ENCODE measurements at regions not wholly inside any gene's neighbourhood (a gene's known extent, or its start where the extent isn't known, plus 50 kb on each side); places are given as distances from the start of the nearest gene placed in this dataset.
A peak's percentile ranks its signal among the peaks of the same experiment; 100 is the strongest.

GRCh38 chr2:10235099-10235908, 67.4 kb upstream of the HPCAL1 start:
- H3K27ac Mint-ChIP-seq: no peak overlapping the region
- CTCF ChIA-PET: interaction anchor here (1.7 kb wide), 1 partner anchor 174 kb away, joined by 7 read pairs; no protein-coding TSS in a partner anchor
- Histone ChIP-seq H3K27ac (ENCODE audit: low read depth, low read length) (no peak overlapping the region), H3K36me3 (ENCODE audit: control insufficient read depth in 2 of 3, insufficient read depth in 3 of 3, low read length in 3 of 3) (no peaks in the 10 kb centered on the region), H3K4me3 (ENCODE audit: low read length) (no peak overlapping the region), H3K9me3 (ENCODE audit: control insufficient read depth in 2 of 3, low read length in 3 of 3) (no peaks in the 10 kb centered on the region), H3K4me1 (ENCODE audit: control insufficient read depth in 2 of 2, insufficient read depth in 2 of 2, low read length in 2 of 2) (no peaks in the 10 kb centered on the region), H3K27me3 (ENCODE audit: control insufficient read depth in 2 of 2, insufficient read depth in 2 of 2, low read length in 2 of 2) (no peaks in the 10 kb centered on the region)
- intact Hi-C loops (cut with micrococcal nuclease): no loop called here
- DNase-seq: no peak
- peaks cover 0 to 8% (median 0%) of the 10 kb centered on the region in 11 donors for H3K9me3 Mint-ChIP-seq
- peaks cover 0 to 4% (median 0%) of the 10 kb centered on the region in 5 donors for H3K27me3 Mint-ChIP-seq
- peaks cover 0 to 13% (median 4%) of the 10 kb centered on the region in 7 donors for H3K4me1 Mint-ChIP-seq
- no peak overlapping the region for H3K4me3 Mint-ChIP-seq
- peak; percentile 33 for ATAC-seq
- POLR2A ChIA-PET: no interaction called here
- H3K36me3 Mint-ChIP-seq: no peaks in the 10 kb centered on the region

- CTCF ChIA-PET: interaction anchor here (1.7 kb wide), 1 partner anchor 173 kb away, joined by 7 read pairs; no protein-coding TSS in a partner anchor
- POLR2A ChIA-PET: no interaction called here
- no peaks in the 10 kb centered on the region for H3K36me3 Mint-ChIP-seq
- H3K9me3 ChIP-seq (ENCODE audit: control insufficient read depth in 2 of 3, low read length in 3 of 3): no peaks in the 10 kb centered on the region
- no peak overlapping the region for H3K27ac ChIP-seq (ENCODE audit: low read depth, low read length)
- H3K4me1 Mint-ChIP-seq: peaks cover 0 to 13% (median 4%) of the 10 kb centered on the region in 7 donors
- H3K27me3 Mint-ChIP-seq: peaks cover 0 to 4% (median 0%) of the 10 kb centered on the region in 5 donors
- H3K4me3 Mint-ChIP-seq: no peak overlapping the region
- H3K4me1 ChIP-seq (ENCODE audit: control insufficient read depth in 2 of 2, insufficient read depth in 2 of 2, low read length in 2 of 2): no peaks in the 10 kb centered on the region
- H3K4me3 ChIP-seq (ENCODE audit: low read length): no peak overlapping the region
- DNase-seq (no peak), ATAC-seq (no peak)
- intact Hi-C loops (cut with micrococcal nuclease): no loop called here
- peaks cover 0 to 8% (median 0%) of the 10 kb centered on the region in 11 donors for H3K9me3 Mint-ChIP-seq
- H3K27me3 ChIP-seq (ENCODE audit: control insufficient read depth in 2 of 2, insufficient read depth in 2 of 2, low read length in 2 of 2): no peaks in the 10 kb centered on the region
- H3K27ac Mint-ChIP-seq: no peak overlapping the region
- H3K36me3 ChIP-seq (ENCODE audit: control insufficient read depth in 2 of 3, insufficient read depth in 3 of 3, low read length in 3 of 3): no peaks in the 10 kb centered on the region
These were observed 66.7 kb upstream of the HPCAL1 start for GRCh38 chr2:10235909-10236550.

GRCh38 chr2:10236571-10237391, 65.9 kb upstream of the HPCAL1 start:
- peaks cover 0 to 4% (median 0%) of the 10 kb centered on the region in 5 donors for H3K27me3 Mint-ChIP-seq
- H3K36me3 ChIP-seq (ENCODE audit: control insufficient read depth in 2 of 3, insufficient read depth in 3 of 3, low read length in 3 of 3): no peaks in the 10 kb centered on the region
- H3K4me3 Mint-ChIP-seq: no peak overlapping the region
- CTCF ChIA-PET: interaction anchor here (0.6 kb wide), 1 partner anchor 153 kb away, joined by 4 read pairs; no protein-coding TSS in a partner anchor
- no peak for DNase-seq
- no peak overlapping the region for H3K27ac ChIP-seq (ENCODE audit: low read depth, low read length)
- peaks cover 0 to 13% (median 4%) of the 10 kb centered on the region in 7 donors for H3K4me1 Mint-ChIP-seq
- no peaks in the 10 kb centered on the region for H3K27me3 ChIP-seq (ENCODE audit: control insufficient read depth in 2 of 2, insufficient read depth in 2 of 2, low read length in 2 of 2)
- intact Hi-C loops (cut with micrococcal nuclease): no loop called here
- H3K36me3 Mint-ChIP-seq: no peaks in the 10 kb centered on the region
- POLR2A ChIA-PET: no interaction called here
- H3K4me3 ChIP-seq (ENCODE audit: low read length): no peak overlapping the region
- no peaks in the 10 kb centered on the region for H3K4me1 ChIP-seq (ENCODE audit: control insufficient read depth in 2 of 2, insufficient read depth in 2 of 2, low read length in 2 of 2)
- H3K27ac Mint-ChIP-seq: no peak overlapping the region
- H3K9me3 Mint-ChIP-seq: peaks cover 0 to 8% (median 0%) of the 10 kb centered on the region in 11 donors
- H3K9me3 ChIP-seq (ENCODE audit: control insufficient read depth in 2 of 3, low read length in 3 of 3): no peaks in the 10 kb centered on the region
- no peak for ATAC-seq

GRCh38 chr2:10237392-10238321, 65.0 kb upstream of the HPCAL1 start:
- Histone ChIP-seq H3K27ac (ENCODE audit: low read depth, low read length) (no peak overlapping the region), H3K9me3 (ENCODE audit: control insufficient read depth in 2 of 3, low read length in 3 of 3) (no peaks in the 10 kb centered on the region), H3K4me1 (ENCODE audit: control insufficient read depth in 2 of 2, insufficient read depth in 2 of 2, low read length in 2 of 2) (no peaks in the 10 kb centered on the region), H3K36me3 (ENCODE audit: control insufficient read depth in 2 of 3, insufficient read depth in 3 of 3, low read length in 3 of 3) (no peaks in the 10 kb centered on the region), H3K4me3 (ENCODE audit: low read length) (no peak overlapping the region), H3K27me3 (ENCODE audit: control insufficient read depth in 2 of 2, insufficient read depth in 2 of 2, low read length in 2 of 2) (no peaks in the 10 kb centered on the region)
- peaks cover 0 to 8% (median 0%) of the 10 kb centered on the region in 11 donors for H3K9me3 Mint-ChIP-seq
- H3K36me3 Mint-ChIP-seq: no peaks in the 10 kb centered on the region
- ChIA-PET CTCF (interaction anchor here (0.6 kb wide), 1 partner anchor 152 kb away, joined by 4 read pairs; no protein-coding TSS in a partner anchor), POLR2A (no interaction called here)
- DNase-seq (no peak), ATAC-seq (no peak)
- intact Hi-C loops (cut with micrococcal nuclease): no loop called here
- no peak overlapping the region for H3K27ac Mint-ChIP-seq
- H3K4me3 Mint-ChIP-seq: no peak overlapping the region
- H3K4me1 Mint-ChIP-seq: peaks cover 0 to 13% (median 4%) of the 10 kb centered on the region in 7 donors
- H3K27me3 Mint-ChIP-seq: peaks cover 0 to 4% (median 0%) of the 10 kb centered on the region in 5 donors

- H3K4me1 ChIP-seq (ENCODE audit: control insufficient read depth in 2 of 2, insufficient read depth in 2 of 2, low read length in 2 of 2): no peaks in the 10 kb centered on the region
- DNase-seq (no peak), ATAC-seq (no peak)
- intact Hi-C loops (cut with micrococcal nuclease): no loop called here
- Mint-ChIP-seq H3K27ac (no peak overlapping the region), H3K4me1 (peaks cover 0 to 8% (median 0%) of the 10 kb centered on the region in 7 donors), H3K9me3 (peaks cover 0 to 4% (median 0%) of the 10 kb centered on the region in 11 donors), H3K36me3 (no peaks in the 10 kb centered on the region), H3K27me3 (peaks cover 0 to 4% (median 0%) of the 10 kb centered on the region in 5 donors), H3K4me3 (no peak overlapping the region)
- no peak overlapping the region for H3K4me3 ChIP-seq (ENCODE audit: low read length)
- POLR2A ChIA-PET: no interaction called here
- no peaks in the 10 kb centered on the region for H3K9me3 ChIP-seq (ENCODE audit: control insufficient read depth in 2 of 3, low read length in 3 of 3)
- H3K27ac ChIP-seq (ENCODE audit: low read depth, low read length): no peak overlapping the region
- CTCF ChIA-PET: no interaction called here
- H3K27me3 ChIP-seq (ENCODE audit: control insufficient read depth in 2 of 2, insufficient read depth in 2 of 2, low read length in 2 of 2): no peaks in the 10 kb centered on the region
- no peaks in the 10 kb centered on the region for H3K36me3 ChIP-seq (ENCODE audit: control insufficient read depth in 2 of 3, insufficient read depth in 3 of 3, low read length in 3 of 3)
These were observed 64.3 kb upstream of the HPCAL1 start for GRCh38 chr2:10238396-10238795.

- no peaks in the 10 kb centered on the region for H3K36me3 Mint-ChIP-seq
- H3K27ac Mint-ChIP-seq: no peak overlapping the region
- ChIA-PET CTCF (no interaction called here), POLR2A (no interaction called here)
- no peaks in the 10 kb centered on the region for H3K4me1 ChIP-seq (ENCODE audit: control insufficient read depth in 2 of 2, insufficient read depth in 2 of 2, low read length in 2 of 2)
- no peak overlapping the region for H3K4me3 Mint-ChIP-seq
- H3K9me3 Mint-ChIP-seq: no peaks in the 10 kb centered on the region
- ATAC-seq: no peak
- intact Hi-C loops (cut with micrococcal nuclease): no loop called here
- no peaks in the 10 kb centered on the region for H3K27me3 ChIP-seq (ENCODE audit: control insufficient read depth in 2 of 2, insufficient read depth in 2 of 2, low read length in 2 of 2)
- H3K36me3 ChIP-seq (ENCODE audit: control insufficient read depth in 2 of 3, insufficient read depth in 3 of 3, low read length in 3 of 3): no peaks in the 10 kb centered on the region
- H3K27ac ChIP-seq (ENCODE audit: low read depth, low read length): no peak overlapping the region
- no peaks in the 10 kb centered on the region for H3K9me3 ChIP-seq (ENCODE audit: control insufficient read depth in 2 of 3, low read length in 3 of 3)
- H3K27me3 Mint-ChIP-seq: peaks cover 0 to 4% (median 0%) of the 10 kb centered on the region in 5 donors
- H3K4me3 ChIP-seq (ENCODE audit: low read length): no peak overlapping the region
- DNase-seq: no peak
- H3K4me1 Mint-ChIP-seq: peaks cover 0 to 2% (median 0%) of the 10 kb centered on the region in 7 donors
These were observed 63.7 kb upstream of the HPCAL1 start for GRCh38 chr2:10238991-10239485.

Measured in naive thymus-derived CD4-positive, alpha-beta T cell (primary cell).